HG02623 (cell line): ENCODE measurements at regions not wholly inside any gene's neighbourhood (a gene's known extent, or its start where the extent isn't known, plus 50 kb on each side); places are given as distances from the start of the nearest gene placed in this dataset.
A peak's percentile ranks its signal among the peaks of the same experiment; 100 is the strongest.

ENCODE experiments used
- ATAC-seq: cut with Tn5 transposase; IDR thresholded peaks from one replicate; pipeline ENCODE4 v1.9.1; 2021; ENCODE audit warnings: moderate library complexity; ENCODE audit not compliant: unreplicated experiment

GRCh38 chr2:164439885-164440284, 181.4 kb downstream of the GRB14 start:
- ATAC-seq = no peak

- ATAC-seq = no peak
Observed at GRCh38 chr2:164439235-164439634, 182.0 kb downstream of the GRB14 start.

GRCh38 chr2:164438490-164439205, 182.6 kb downstream of the GRB14 start:
- no peak for ATAC-seq

- no peak for ATAC-seq
Observed at GRCh38 chr2:164436131-164436530, 185.2 kb downstream of the GRB14 start.

- ATAC-seq = no peak
Observed at GRCh38 chr2:164430166-164430783, 191.0 kb downstream of the GRB14 start.

GRCh38 chr2:164429354-164429753, 191.9 kb downstream of the GRB14 start:
- ATAC-seq = no peak

GRCh38 chr2:164427111-164427510, 194.2 kb downstream of the GRB14 start:
- ATAC-seq = no peak

- no peak for ATAC-seq
Observed at GRCh38 chr2:164420787-164421186, 200.5 kb downstream of the GRB14 start.

- no peak for ATAC-seq
Observed at GRCh38 chr2:164412831-164413230, 208.5 kb downstream of the GRB14 start.

GRCh38 chr2:164389411-164389810, 231.9 kb downstream of the GRB14 start:
- ATAC-seq = no peak

- ATAC-seq = peak; percentile 64
Observed at GRCh38 chr2:164388511-164388910, 232.8 kb downstream of the GRB14 start.

- no peak for ATAC-seq
Observed at GRCh38 chr2:164386231-164386630, 235.1 kb downstream of the GRB14 start.

- ATAC-seq = no peak
Observed at GRCh38 chr2:164384434-164384833, 236.8 kb downstream of the GRB14 start.

- ATAC-seq = no peak
Observed at GRCh38 chr2:164371916-164372315, 249.4 kb downstream of the GRB14 start.

GRCh38 chr2:164369366-164369765, 251.9 kb downstream of the GRB14 start:
- ATAC-seq = no peak

- no peak for ATAC-seq
Observed at GRCh38 chr2:164368896-164369295, 252.4 kb downstream of the GRB14 start.

- no peak for ATAC-seq
Observed at GRCh38 chr2:164363646-164364045, 257.6 kb downstream of the GRB14 start.

GRCh38 chr2:164351536-164351935, 269.7 kb downstream of the GRB14 start:
- ATAC-seq = no peak

- no peak for ATAC-seq
Observed at GRCh38 chr2:164335947-164336346, 285.3 kb downstream of the GRB14 start.

- ATAC-seq = no peak
Observed at GRCh38 chr2:164335128-164335527, 286.2 kb downstream of the GRB14 start.

GRCh38 chr2:164328310-164328709, 293.0 kb downstream of the GRB14 start:
- no peak for ATAC-seq

- ATAC-seq = no peak
Observed at GRCh38 chr2:164323978-164324377, 297.3 kb downstream of the GRB14 start.

GRCh38 chr2:164314148-164314547, 307.1 kb downstream of the GRB14 start:
- no peak for ATAC-seq
